ENCODE measurements at regions not wholly inside any gene's neighbourhood (a gene's known extent, or its start where the extent isn't known, plus 50 kb on each side); places are given as distances from the start of the nearest gene placed in this dataset.

DNA sequence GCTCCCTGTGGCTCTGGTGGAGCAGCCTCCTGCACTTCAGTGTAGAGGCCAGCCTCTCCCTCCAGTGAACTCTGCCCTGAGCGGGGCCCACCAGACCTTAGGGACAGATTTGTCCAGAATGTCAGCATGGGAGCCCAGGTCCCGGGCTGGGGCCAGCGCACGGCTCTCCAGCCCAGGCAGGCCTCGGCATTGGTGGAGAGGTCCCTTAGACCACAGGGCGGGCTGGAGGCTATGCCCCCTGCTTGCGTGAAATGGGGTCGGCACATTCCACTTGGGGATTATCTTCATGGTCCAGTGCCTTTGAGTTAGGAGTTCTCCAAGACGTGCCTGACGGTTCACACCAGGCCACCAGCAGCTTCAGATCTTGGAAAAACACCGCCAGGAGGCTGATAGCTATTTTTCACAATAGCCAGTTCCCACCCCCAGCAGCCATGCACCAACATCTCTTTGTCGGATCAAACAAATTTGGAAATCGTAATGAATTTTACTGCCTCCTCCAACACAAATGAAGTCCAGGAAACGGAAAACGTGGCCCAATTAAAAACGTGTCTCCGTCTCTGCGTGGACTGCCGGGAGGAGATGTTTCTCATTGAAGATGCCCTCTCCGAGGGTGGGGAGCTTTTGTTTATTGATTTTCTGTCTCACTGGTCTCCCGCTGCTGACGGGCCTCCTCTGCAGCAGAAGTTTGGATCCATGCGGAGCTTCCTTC lies 110.0 kb upstream of the CIBAR2 start:
- no peak for DNase-seq
- H3K4me1 ChIP-seq, result peaks cover 0 to 14% of the 10 kb centered on the region in 2 donors
- no peaks in the 10 kb centered on the region for H3K9me3 ChIP-seq
- intact Hi-C loops (cut with DNase I; ENCODE audit: low total_unique reads), result no loop called here
- H3K36me3 ChIP-seq, result no peaks in the 10 kb centered on the region
- no peaks in the 10 kb centered on the region for H3K27me3 ChIP-seq
- no peak overlapping the region for H3K4me3 ChIP-seq
- H3K27ac ChIP-seq, result peak overlapping the region in 1 of 2 donors; percentile 71
- TF ChIP-seq POLR2A (IDR thresholded peaks at IDR 0.05), result no peak
- TF ChIP-seq, protein P1, sequence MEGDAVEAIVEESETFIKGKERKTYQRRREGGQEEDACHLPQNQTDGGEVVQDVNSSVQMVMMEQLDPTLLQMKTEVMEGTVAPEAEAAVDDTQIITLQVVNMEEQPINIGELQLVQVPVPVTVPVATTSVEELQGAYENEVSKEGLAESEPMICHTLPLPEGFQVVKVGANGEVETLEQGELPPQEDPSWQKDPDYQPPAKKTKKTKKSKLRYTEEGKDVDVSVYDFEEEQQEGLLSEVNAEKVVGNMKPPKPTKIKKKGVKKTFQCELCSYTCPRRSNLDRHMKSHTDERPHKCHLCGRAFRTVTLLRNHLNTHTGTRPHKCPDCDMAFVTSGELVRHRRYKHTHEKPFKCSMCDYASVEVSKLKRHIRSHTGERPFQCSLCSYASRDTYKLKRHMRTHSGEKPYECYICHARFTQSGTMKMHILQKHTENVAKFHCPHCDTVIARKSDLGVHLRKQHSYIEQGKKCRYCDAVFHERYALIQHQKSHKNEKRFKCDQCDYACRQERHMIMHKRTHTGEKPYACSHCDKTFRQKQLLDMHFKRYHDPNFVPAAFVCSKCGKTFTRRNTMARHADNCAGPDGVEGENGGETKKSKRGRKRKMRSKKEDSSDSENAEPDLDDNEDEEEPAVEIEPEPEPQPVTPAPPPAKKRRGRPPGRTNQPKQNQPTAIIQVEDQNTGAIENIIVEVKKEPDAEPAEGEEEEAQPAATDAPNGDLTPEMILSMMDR (IDR thresholded peaks at IDR 0.05), result no peak

DNA sequence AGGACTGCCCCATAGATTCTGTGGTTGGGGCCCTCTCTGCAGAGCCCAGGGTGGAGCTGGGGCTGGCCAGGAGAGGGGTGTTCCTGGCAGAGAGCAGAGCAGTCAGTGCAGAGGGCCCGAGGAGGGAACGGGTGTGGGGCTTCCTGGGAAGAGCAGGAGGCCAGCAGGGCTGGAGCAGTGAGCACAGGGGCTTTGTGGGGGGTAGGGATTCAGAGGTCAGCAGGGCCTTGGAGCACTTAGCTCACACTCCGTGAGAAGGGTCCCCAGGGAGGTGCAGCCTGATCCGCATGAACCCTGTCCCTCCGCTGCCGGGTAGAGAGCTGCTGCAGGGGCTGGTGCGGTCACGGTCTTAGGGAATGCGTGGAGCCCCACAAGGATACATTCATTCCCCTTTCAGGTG lies 113.0 kb upstream of the CIBAR2 start:
- no peak for DNase-seq
- Histone ChIP-seq H3K36me3 (no peaks in the 10 kb centered on the region), H3K4me1 (peaks cover 5 to 10% of the 10 kb centered on the region in 2 donors), H3K27me3 (no peaks in the 10 kb centered on the region), H3K27ac (no peak overlapping the region), H3K4me3 (no peak overlapping the region), H3K9me3 (no peaks in the 10 kb centered on the region)
- intact Hi-C loops (cut with DNase I; ENCODE audit: low total_unique reads), result no loop called here
- no peak for TF ChIP-seq POLR2A (IDR thresholded peaks at IDR 0.05)
- TF ChIP-seq, protein P1 (IDR thresholded peaks at IDR 0.05), result no peak

DNA sequence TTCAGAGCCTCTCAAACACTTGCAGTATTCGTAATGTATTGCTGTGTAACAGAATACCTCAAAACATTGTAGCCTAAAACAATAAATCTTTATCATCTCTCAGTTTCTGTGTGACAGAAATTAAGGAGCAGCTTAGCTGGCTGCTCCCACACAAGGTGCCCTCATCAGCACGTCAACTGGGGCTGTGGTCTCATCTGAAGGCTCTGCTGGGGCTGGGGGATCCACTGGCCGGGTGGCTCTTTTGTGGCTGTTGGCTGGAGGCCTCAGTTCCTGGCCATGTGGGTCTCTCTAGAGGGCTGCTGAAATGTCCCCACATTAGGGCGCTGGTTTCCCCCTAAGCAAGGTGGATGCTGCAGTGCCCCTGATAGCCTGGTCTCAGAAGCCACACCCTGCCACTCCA lies 113.4 kb upstream of the CIBAR2 start:
- Histone ChIP-seq H3K4me3 (no peak overlapping the region), H3K27me3 (no peaks in the 10 kb centered on the region), H3K27ac (no peak overlapping the region), H3K9me3 (no peaks in the 10 kb centered on the region), H3K36me3 (no peaks in the 10 kb centered on the region), H3K4me1 (peaks cover 5 to 9% of the 10 kb centered on the region in 2 donors)
- TF ChIP-seq, protein P1 (IDR thresholded peaks at IDR 0.05), result no peak
- no peak for TF ChIP-seq POLR2A (IDR thresholded peaks at IDR 0.05)
- intact Hi-C loops (cut with DNase I; ENCODE audit: low total_unique reads), result no loop called here
- DNase-seq, result no peak

DNA sequence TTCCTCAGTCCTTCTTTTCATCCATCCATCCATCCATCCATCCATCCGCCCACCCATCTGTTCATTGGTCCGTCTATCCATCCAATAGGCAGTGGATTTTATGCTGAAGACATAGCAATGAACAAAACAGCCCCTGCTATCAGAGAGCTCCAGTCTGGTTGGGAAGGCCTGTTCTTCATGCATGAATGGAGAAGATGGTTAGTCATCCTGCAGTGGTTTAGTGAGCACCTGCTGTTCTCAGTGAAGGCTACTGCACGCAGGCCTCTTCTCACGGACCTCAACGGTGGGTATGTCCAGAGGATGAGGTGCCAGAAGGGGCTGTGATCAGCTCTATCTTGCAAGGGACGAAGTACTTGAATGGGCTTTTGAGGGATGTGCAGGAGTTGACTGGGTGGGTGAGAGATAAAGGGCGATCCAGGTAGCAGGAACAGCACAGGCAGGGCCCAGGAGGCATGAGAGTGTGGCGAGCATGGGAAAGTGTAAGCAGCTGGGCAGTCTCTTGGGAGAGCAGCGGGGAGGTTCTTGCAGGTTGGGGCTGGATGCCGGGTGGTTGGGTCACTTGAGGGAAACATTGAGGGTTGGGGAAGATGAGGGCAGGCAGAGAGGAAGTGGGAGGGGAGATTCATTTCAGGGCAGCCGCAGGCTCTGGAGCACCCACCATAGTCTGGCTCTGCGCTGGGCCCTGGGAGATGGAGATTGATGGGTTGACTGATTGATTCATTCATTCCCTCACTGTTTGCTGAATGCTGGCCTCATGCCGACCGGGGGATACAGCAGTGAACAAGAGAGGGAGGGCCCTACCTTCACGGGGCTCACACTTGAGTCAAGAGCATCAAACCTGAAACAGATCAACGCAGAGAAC lies 115.0 kb upstream of the CIBAR2 start:
- Histone ChIP-seq H3K27me3 (no peaks in the 10 kb centered on the region), H3K9me3 (no peaks in the 10 kb centered on the region), H3K27ac (peak overlapping the region in 1 of 2 donors; percentile 41), H3K4me3 (no peak overlapping the region), H3K4me1 (peaks cover 5 to 18% of the 10 kb centered on the region in 2 donors), H3K36me3 (no peaks in the 10 kb centered on the region)
- intact Hi-C loops (cut with DNase I; ENCODE audit: low total_unique reads), result no loop called here
- TF ChIP-seq, protein P1 (IDR thresholded peaks at IDR 0.05), result no peak
- TF ChIP-seq POLR2A (IDR thresholded peaks at IDR 0.05), result no peak
- no peak for DNase-seq

Data from uterus (tissue), 3 donors.